ENCODE measurements at regions not wholly inside any gene's neighbourhood (a gene's known extent, or its start where the extent isn't known, plus 50 kb on each side); places are given as distances from the start of the nearest gene placed in this dataset.
"Not testable (repeated sequence)": the region's sequence is repeated elsewhere in the genome, so short reads cannot be mapped to it uniquely, and the experiment has no call there.

DNA sequence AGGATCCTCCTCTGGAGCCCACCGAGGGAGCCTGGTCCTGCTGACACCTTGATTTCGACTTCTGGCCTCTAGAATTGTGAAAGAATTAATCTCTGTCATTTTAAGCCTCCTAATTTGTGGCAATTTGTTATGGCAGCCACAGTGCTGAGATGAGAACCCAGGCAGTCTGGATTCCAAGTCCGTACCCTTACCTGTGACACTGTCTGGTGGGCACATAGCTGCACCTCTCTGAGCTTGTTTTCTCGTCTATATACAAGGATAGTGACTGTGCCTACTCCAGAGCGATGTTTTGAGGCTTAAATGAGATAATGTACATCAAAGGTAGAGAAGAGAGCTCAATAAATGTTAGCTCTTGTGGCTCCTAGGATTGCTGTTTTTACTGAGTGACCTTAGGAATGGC, 128.4 kb upstream of the MPHOSPH6 start:
- no peak for DNase-seq (ENCODE audit: low read depth)

DNA sequence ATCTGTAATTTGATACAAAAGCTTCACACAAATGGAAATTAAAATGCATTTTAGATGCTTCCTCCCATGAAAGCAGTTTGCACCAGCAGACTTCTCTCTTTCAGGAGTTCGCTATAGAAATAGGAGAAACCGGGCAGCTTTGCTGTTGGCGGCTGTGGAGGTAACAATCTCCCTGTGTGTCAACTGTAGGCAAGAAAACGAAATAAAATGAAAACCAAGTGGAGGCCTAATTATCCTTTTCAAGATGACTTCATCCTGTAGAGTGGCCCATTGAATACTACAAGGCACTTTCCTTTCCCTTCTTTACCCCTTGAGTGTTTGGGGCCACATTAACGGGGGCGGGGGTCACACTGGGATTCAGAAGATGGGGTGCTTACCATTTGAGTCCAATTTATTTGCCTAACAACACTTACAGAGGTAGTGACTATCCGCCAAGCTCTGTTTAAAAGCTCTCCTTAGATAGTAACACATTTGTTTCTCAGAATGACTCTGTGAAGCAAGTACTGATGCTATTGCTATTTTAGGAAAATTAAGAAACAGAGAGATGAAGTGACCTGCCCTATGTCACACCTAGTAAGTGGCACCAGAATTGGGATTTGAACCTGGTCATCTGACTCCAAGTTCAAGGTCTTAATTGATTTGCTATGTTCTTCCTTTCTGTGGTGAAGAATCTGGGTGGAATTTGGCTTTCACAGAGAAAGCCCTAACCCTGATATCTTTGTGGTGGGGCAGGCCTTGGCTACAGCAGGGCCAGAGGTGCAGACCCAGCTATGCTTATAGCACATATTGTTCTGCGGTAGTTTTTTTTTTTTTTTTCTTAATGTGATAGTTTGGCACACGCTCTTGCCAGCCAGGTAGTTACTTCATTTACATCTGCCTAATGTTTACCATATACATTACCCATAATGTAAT, 125.5 kb upstream of the MPHOSPH6 start:
- no peak for DNase-seq (ENCODE audit: low read depth)

- no peak for DNase-seq (ENCODE audit: low read depth)
These were observed 123.6 kb upstream of the MPHOSPH6 start for GRCh38 chr16:82293671-82294070.

DNA sequence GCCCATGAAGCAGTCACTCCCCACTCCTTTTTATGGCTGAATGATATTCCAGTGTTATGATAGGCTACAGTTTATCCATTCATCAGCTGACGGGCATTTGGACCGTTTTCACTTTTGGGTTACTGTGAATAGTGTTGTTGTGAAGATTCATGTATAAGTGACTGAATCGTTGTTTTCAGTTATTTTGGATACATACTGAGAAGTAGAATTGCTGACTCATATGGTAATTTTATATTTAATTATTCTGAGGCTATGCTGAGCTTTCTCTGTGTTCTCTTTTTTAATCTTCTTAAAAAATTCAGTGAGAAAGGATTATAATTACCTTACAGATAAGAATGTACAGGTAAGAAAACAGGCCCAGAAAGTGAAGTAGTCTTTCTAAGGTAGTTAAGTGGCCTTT, 117.9 kb upstream of the MPHOSPH6 start:
- no peak for DNase-seq (ENCODE audit: low read depth)

DNA sequence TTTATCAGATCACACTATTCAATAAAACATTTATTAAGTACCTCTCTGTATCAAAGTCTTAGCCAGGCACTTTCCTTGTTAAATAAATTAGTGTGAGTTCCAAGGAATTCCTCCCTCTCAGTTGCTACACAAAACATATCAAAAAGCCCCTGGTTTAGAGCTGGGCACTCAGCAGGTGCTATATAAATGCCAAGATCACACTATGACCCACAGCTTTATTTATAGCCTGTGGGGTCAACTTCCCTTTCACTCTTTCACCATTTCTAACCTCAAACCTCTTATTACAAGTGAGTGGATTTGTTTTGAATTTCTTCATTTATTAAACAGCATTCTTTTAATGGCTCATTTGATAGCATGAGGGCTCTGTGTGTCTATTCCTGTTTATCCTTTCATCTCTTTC, 112.6 kb upstream of the MPHOSPH6 start:
- no peak for DNase-seq (ENCODE audit: low read depth)

DNA sequence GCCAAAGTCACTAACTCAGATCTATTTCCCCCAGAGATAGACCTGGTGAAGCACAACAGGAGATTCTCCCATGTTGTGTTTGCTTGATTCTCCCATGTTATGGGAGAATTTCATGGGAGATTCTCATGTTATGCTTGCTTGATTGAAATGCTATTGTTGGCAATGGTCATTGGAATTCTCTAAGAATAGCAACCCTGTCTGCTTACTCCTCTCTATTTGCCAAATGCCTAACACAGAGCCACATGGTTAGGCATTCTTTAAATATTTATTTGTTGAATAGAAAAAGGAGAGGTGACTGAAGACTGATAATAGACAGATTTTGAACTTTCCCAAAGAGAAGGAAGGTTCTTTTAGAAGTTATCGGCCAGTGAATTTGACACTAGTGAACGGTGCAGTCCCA, 111.5 kb upstream of the MPHOSPH6 start:
- DNase-seq (ENCODE audit: low read depth): no peak

GRCh38 chr16:82280867-82281266, 110.8 kb upstream of the MPHOSPH6 start:
- DNase-seq (ENCODE audit: low read depth): no peak

DNA sequence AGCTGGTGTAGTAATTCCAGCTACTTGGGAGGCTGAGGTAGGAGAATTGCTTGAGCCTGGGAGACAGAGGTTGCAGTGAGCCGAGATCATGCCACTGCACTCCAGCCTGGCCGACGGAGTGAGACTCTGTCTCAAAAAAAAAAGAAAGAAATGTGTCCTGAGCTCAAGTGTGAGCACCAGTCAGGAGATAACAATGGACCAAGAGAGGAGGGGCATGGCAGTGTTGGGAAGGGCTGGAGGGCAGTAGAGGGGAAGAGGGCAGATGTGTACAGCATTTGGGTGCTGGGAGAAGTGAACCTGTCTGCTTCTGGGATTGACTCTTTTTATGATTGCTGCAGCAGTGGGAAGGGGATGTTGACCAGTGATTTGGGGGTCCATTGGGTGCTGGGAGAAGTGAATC, 105.3 kb upstream of the MPHOSPH6 start:
- DNase-seq (ENCODE audit: low read depth): not testable (repeated sequence)

DNA sequence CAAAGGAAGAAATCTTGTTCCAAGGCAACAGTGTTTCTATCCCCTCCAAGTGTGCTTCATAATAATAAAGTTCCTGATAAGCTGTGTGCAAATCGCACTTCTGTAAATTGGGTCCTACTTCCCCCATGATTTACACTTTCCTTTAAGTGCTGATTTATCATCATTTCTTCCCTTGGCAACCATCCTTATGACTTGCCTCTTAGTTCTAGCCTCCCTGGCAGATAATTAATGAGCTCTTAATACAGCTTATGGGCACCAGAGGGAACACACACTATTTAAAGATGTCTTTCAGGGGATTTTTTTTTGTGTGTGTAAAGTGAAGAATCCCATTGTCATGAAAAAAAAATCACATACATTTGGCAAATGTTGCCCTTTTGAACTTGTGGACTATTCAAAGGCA, 101.6 kb upstream of the MPHOSPH6 start:
- DNase-seq (ENCODE audit: low read depth): no peak

DNA sequence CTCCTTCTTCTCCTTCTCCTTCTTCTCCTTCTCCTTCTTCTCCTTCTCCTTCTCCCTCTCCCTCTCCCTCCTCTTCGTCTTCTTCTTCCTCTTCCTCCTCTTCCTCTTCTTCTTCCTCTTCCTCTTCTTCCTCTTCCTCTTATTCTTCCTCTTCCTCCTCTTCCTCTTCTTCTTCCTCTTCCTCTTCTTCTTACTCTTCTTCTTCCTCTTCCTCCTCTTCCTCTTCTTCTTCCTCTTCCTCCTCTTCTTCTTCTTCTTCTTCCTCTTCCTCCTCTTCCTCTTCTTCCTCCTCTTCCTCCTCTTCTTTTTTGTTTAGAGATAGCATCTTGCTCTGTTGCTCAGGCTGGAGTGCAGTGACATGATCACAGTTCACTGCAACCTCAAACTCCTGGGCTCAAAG, 97.7 kb upstream of the MPHOSPH6 start:
- not testable (repeated sequence) for DNase-seq (ENCODE audit: low read depth)

- DNase-seq (ENCODE audit: low read depth): no peak
These were observed 95.8 kb upstream of the MPHOSPH6 start for GRCh38 chr16:82265809-82266208.

DNA sequence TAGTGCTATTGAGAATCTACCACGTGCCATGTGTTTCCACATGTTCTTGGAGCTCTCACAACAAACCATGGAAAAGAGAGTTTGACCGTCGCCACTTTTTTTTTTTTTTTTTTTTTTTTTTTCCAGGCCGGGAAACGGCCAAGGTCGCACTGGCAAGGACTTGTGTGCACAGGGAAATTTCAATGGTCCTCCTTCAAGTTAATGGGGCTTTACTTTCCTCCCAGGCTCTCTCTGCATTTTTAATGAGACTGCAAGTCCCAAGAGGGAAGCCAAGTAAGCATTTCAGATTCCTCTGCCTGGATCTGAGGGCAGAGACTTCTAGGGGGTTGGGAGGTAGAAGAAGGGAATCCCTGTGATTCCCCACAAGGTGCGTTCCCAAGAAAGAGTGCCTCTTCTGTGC, 94.7 kb upstream of the MPHOSPH6 start:
- no peak for DNase-seq (ENCODE audit: low read depth)

- DNase-seq (ENCODE audit: low read depth): no peak
These were observed 93.6 kb upstream of the MPHOSPH6 start for GRCh38 chr16:82263521-82264143.

- DNase-seq (ENCODE audit: low read depth): no peak
These were observed 92.2 kb upstream of the MPHOSPH6 start for GRCh38 chr16:82262244-82262643.

DNA sequence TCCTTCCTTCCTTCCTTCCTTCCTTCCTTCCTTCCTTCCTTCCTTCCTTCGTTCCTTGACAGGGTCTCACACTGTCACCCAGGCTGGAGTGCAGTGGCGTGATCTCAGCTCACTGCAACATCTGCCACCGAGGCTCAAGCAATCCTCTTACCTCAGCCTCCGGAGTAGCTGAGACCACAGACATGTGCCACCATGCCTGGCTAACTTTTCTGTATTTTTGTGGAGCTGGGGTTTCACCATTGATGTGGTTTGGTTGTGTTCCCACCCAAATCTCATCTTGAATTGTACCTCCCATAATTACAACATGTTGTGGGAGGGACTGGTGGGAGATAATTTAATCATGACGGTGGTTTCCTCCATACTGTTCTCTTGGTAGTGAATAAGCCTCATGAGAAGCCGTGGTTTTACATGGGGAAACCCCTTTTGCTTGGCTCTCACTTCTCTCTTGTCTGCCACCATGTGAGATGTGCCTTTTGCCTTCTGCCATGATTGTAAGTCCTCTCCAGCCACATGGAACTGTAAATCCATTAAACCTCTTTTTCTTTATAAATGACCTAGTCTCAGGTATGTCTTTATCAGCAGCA, 90.3 kb upstream of the MPHOSPH6 start:
- DNase-seq (ENCODE audit: low read depth): no peak

DNA sequence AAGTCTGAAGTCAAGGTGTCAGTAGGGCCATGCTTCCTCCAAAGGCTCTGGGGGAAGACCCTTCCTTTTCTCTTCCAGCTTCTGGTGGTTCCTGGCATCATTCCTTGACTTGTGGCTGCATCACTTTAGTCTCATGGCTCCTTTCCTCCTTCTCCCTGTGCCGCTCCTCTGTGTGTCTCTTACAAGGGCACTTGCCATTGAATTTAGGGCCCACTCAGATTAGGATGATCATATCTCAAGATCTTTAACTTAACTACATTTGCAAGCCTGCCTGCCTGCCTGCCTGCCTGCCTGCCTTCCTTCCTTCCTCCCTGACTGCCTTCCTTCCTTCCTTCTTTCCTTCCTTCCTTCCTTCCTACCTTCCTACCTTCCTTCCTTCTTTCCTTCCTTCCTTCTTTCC, 89.7 kb upstream of the MPHOSPH6 start:
- DNase-seq (ENCODE audit: low read depth): no peak

DNA sequence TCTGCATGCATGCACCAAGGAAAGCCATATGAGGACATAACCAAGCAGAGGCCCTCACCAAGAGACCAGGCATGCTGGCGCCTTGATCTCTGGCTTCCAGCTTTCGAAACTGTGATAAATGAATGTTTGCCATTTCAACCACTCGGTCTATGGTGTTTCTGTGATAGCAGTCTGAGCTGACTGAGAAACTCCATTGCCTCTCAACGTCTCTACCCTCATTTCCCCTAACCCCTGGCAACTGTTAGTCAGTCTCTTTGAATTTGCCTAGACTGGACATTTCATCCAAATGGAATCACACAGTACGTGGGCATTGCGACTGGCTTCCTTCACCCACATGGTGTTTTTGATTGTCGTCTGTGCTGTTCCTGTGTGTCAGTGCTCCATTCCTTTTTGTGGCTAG, 88.0 kb upstream of the MPHOSPH6 start:
- no peak for DNase-seq (ENCODE audit: low read depth)

- no peak for DNase-seq (ENCODE audit: low read depth)
These were observed 82.6 kb upstream of the MPHOSPH6 start for GRCh38 chr16:82252582-82252981.

GRCh38 chr16:82248677-82249076, 78.7 kb upstream of the MPHOSPH6 start:
- no peak for DNase-seq (ENCODE audit: low read depth)

GRCh38 chr16:82248012-82248656, 78.1 kb upstream of the MPHOSPH6 start:
- no peak for DNase-seq (ENCODE audit: low read depth)

DNA sequence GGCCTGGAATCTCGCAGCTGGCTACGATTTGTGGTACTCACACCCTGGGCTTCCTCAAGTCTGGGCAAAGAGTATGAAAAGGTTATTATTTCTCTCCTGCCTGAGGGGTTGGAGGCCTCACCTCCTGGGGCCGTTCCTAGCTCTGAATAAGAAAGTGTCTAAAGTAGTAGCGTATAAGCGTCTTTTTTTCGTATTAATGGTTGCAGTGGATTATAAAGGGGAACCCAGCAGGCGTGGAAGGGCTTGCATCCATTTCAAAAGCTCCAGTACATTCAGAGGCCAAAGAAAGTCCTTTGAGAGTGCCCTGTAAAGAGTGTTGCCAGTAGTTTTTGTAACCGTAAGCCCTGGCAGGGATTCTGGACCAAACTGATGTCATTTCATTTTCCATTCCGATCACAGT, 72.2 kb upstream of the MPHOSPH6 start:
- no peak for DNase-seq (ENCODE audit: low read depth)

GRCh38 chr16:82241469-82242052, 71.5 kb upstream of the MPHOSPH6 start:
- no peak for DNase-seq (ENCODE audit: low read depth)
